SH-SY5Y (cell line): ENCODE measurements at regions not wholly inside any gene's neighbourhood (a gene's known extent, or its start where the extent isn't known, plus 50 kb on each side); places are given as distances from the start of the nearest gene placed in this dataset.

Source experiments
- GATA2 ChIP-seq: IDR thresholded peaks from 2 replicates; pipeline ENCODE4 v1.6.1; 2011; ENCODE audit warnings: mild to moderate bottlenecking, low read depth, low read length
- GATA3 ChIP-seq: IDR thresholded peaks from 2 replicates; pipeline ENCODE4 v1.6.1; 2011; ENCODE audit warnings: low read depth, mild to moderate bottlenecking, low read length, moderate library complexity

DNA sequence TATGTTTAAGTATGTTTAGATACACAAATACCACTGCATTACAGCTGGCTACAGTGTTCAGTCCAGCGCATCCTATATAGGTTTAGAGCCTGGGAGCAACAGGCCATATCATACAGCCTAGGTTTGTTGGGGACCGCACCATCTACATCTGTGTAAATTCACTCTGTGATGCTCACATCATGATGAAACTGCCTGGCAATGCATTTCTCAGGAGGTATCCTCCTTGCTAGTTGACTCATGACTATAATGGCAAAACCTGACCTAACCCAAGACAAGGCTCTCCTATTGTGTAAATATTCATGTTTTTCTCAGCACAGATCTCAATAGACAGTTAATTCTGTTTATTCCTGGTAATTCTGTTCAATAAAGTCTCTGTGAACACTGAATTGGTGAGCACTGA lies 240.7 kb upstream of the PFKP start:
- no peak for TF ChIP-seq GATA2
- TF ChIP-seq GATA3 = no peak

DNA sequence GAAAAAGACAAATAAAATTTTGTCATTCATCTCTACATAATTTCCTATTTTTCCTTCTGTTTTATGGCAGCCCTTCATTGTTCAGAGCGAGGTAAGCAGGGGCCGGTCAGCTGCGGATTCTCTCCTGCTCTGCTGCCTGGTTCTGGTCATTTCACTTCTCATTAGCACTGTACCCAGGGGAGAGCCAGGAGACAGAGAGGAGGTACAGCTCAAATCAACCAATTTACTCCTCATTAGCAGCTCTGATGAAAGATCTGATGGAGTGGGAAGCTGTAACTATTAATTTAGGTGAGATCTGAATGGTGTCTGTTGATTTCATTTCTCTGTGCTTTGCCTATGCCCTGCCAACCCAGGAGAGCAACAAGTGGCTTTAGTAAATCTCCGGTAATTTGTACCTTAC lies 241.5 kb upstream of the PFKP start:
- TF ChIP-seq GATA2 = no peak
- TF ChIP-seq GATA3 = no peak

GRCh38 chr10:2817940-2818636 lies 249.3 kb upstream of the PFKP start:
- TF ChIP-seq GATA2 = no peak
- TF ChIP-seq GATA3 = no peak

DNA sequence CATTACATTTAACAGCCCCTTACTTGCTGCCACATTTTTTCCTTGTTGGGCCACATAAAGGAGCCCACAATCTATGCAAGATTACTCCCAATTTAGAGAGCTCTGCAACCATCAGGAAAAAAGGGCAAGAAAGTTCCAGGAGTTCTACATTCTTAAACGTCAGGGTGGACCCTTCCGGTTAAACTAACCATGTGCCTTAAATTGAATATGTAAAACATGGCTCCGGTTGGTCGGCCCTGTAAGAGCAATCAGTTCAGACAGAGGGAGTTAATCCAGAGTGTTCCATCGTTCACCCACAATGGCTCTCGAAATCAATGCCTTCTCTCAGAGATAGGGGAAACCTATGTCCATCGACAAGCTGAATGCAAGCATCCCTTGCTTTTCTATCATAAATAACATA lies 253.7 kb upstream of the PFKP start:
- TF ChIP-seq GATA2 (no peak), GATA3 (no peak)

GRCh38 chr10:2813286-2813685 lies 254.1 kb upstream of the PFKP start:
- no peak for TF ChIP-seq GATA2

DNA sequence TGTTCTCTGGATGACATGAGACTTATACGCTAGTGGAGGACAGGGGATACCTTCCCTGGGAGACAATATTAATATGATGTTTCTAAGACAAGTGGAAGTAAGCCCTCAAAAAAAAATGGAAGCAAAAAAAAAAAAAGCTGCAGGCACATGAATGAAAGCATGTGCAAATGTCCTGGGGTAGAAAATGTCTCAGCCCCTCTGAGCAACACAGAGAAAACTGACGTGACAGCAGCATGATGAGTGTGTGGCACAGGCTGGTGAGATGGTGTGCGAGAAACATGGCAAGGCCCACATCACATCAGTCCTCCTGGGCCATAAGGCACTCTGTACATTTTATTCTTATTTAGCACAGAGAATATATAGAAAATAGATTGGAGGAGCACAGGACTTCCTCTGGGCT lies 254.7 kb upstream of the PFKP start:
- TF ChIP-seq GATA3 = no peak
- no peak for TF ChIP-seq GATA2

GRCh38 chr10:2800178-2800577 lies 267.2 kb upstream of the PFKP start:
- TF ChIP-seq GATA2 (no peak), GATA3 (no peak)

GRCh38 chr10:2798336-2799022 lies 268.9 kb upstream of the PFKP start:
- no peak for TF ChIP-seq GATA3
- TF ChIP-seq GATA2 = no peak

DNA sequence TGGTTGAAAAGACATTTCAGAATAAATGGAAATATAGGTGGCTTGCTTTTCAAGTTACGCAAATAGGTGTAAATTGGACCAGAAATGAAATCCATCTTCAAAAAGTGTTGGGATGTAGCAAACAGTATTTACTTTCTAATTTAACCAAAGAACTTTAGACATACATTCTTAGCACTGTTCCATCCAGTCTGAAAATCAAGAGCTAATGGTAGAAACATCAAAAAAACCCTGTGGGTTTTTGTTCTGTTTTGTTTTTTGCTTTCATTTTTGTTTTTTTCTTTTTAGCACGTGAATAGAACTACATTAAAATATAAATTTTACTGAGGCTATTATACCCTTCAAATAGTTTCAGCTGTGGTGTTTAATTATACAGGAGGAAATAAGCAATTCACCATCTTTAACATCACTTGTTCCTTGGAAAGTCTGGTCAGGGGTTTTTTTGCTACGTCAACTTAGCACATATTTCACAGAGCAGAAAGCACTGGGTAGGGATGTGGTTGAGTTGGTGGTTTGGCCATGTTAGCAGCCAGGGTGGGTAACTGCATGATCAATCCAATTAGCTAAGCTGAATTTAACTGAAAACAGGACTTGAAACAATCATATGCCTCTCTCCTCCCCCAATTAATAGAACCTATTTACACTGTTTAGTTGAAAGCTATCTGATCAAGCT lies 275.4 kb upstream of the PFKP start:
- TF ChIP-seq GATA3 (no peak), GATA2 (no peak)

DNA sequence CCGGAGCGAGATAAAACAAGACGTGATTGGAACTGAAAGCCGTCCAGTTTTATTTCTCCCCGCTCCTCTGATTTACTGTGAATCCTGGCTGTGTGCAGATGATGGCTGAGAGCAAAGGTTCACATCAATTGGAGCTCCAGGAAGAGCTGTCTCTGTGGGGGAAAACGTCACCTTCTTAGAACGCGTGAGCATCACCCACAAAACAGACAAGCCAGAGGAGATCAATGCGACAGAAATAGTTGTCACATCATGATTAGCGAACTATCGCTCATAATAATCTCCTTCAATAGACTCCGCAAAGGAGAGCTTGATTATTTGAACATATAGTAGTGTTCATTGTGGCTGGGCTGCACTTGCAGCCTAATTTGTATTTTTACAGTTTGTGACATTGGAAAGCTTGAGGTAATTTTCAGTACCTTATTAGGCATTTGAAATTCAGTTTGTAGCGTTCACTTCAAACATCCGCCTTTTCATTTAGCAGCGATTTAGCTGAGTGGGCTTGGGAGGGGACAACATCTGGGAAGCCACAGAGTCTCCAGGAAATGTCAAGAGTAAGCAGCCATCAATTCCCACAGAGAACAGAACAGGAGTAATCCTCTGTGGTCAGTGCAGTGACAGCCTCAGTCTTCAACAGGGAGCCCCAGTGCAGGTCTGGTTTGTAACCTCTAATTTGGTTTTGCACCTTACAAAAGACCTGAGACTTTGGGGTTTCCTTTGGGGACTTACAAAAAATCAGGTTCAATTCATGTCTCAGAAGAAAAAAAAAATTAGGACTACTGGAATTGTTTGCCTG lies 276.8 kb upstream of the PFKP start:
- no peak for TF ChIP-seq GATA2
- TF ChIP-seq GATA3 = no peak

GRCh38 chr10:2786251-2786650 lies 281.1 kb upstream of the PFKP start:
- no peak for TF ChIP-seq GATA3
- no peak for TF ChIP-seq GATA2

DNA sequence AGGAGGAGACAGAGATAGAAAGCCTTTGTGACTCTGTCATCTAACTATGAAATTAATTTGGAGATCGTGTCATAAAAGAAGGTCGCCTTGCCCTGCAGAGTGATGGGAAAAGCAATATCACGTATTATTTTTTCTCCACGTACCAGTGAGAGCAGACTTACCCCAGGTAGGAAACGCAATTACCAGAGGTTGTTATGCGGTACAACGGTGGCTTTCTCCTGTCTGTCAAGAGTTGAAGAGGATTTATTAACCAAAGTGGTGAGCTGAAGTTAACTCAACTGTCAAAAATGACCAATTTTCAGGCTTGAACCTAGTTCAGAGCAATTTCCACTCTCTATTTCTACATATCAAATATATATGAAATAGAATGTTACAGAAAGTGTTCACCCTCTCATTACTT lies 282.6 kb upstream of the PFKP start:
- TF ChIP-seq GATA3 = no peak
- no peak for TF ChIP-seq GATA2

GRCh38 chr10:2782950-2783349 lies 284.4 kb upstream of the PFKP start:
- TF ChIP-seq GATA3 (no peak), GATA2 (no peak)

DNA sequence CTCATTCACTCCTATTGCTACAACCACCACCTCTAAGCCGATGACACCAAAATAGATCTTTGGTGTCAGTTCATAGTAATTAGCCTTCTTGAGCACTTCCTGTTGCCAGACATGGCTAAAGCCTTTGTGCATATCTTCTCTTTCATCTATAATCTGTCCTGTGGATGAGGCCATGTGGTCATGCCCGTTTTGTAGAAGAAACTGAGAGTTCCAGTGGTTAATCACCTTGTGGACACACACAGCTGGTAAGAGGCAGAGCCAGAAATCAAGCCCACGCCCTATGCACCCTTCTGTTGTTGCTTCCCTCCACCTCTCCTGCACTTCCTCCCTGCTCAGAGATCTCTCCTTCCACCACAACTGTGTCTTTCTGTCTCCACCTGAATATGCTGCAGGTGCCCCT lies 285.1 kb upstream of the PFKP start:
- TF ChIP-seq GATA2 (no peak), GATA3 (no peak)

GRCh38 chr10:2777666-2778355 lies 289.5 kb upstream of the PFKP start:
- TF ChIP-seq GATA3 = no peak
- no peak for TF ChIP-seq GATA2
